ENCODE measurements at regions not wholly inside any gene's neighbourhood (a gene's known extent, or its start where the extent isn't known, plus 50 kb on each side); places are given as distances from the start of the nearest gene placed in this dataset.

DNA sequence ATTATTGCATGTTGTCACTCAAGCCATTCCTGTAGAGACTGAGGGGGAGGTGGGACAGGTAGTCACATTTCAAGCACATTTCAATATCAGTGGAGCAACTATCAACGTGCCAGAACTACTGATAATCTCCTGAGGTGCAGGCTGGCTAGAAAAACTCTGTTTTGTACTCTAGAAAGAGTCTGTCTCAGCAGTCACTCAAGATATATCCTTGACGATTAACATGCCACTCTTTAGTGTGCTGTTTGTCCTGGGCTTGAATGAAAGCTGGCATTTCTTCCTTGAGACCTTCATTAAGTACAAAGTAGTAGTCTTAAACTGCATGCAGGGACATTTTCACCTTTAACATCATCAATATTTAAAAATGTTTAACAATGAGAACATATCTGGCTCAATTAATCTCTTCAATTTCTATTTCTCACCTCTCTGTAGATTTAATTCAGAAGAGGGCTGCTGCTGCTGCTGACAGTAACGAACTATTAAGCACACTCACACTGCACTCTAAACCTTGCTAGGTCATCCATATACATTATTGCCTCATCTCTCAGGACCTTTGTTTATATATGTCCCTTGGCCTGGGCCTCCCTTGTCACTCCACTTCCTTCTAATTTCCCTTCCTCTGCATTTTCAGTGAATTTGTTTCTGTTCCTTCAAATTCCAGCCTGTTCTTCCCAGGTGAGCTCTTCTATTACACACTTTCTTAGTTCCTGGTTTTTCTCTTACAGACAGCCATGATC, 412.0 kb downstream of the HAPSTR1 start:
- TF ChIP-seq, protein P1, sequence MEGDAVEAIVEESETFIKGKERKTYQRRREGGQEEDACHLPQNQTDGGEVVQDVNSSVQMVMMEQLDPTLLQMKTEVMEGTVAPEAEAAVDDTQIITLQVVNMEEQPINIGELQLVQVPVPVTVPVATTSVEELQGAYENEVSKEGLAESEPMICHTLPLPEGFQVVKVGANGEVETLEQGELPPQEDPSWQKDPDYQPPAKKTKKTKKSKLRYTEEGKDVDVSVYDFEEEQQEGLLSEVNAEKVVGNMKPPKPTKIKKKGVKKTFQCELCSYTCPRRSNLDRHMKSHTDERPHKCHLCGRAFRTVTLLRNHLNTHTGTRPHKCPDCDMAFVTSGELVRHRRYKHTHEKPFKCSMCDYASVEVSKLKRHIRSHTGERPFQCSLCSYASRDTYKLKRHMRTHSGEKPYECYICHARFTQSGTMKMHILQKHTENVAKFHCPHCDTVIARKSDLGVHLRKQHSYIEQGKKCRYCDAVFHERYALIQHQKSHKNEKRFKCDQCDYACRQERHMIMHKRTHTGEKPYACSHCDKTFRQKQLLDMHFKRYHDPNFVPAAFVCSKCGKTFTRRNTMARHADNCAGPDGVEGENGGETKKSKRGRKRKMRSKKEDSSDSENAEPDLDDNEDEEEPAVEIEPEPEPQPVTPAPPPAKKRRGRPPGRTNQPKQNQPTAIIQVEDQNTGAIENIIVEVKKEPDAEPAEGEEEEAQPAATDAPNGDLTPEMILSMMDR (IDR thresholded peaks at IDR 0.05; ENCODE audit: insufficient read depth, low read depth, low read length): no peak
- TF ChIP-seq EZH2 (IDR thresholded peaks at IDR 0.05; ENCODE audit: insufficient read depth, low read length): no peak
